OCI-LY3 (cell line): ENCODE measurements at regions not wholly inside any gene's neighbourhood (a gene's known extent, or its start where the extent isn't known, plus 50 kb on each side); places are given as distances from the start of the nearest gene placed in this dataset.

Source experiments
- H2AFZ ChIP-seq: fragments of 200-600, 300-600 bp; shearing (Covaris generic); 2 replicates; pipeline ENCODE4 v1.6.0; 2014; ENCODE audit warnings: antibody characterized with exemption, low read depth, low read length
- H3K27ac ChIP-seq: fragments of 200-600, 300-600 bp; sonication (generic); 2 replicates; pipeline ENCODE4 v1.5.1; 2014; ENCODE audit warnings: mild to moderate bottlenecking, low read length, moderate library complexity, mixed read lengths
- H3K27me3 ChIP-seq: fragments of 200-600, 300-600 bp; sonication (generic); 2 replicates; pipeline ENCODE4 v1.6.1; 2014; ENCODE audit warnings: low read depth, low read length, mixed read lengths
- H3K36me3 ChIP-seq: fragments of 200-600, 300-600 bp; sonication (generic); replicated peaks from 2 replicates; pipeline ENCODE3; 2014; ENCODE audit warnings: low read depth, low read length, mixed read lengths
- H3K4me1 ChIP-seq: fragments of 300-600, 200-600 bp; sonication (generic); 2 replicates; pipeline ENCODE4 v1.6.1; 2014; ENCODE audit warnings: low read length, mixed read lengths
- H3K4me2 ChIP-seq: fragments of 200-600, 300-600 bp; sonication (generic); 2 replicates; pipeline ENCODE4 v1.6.1; 2014; ENCODE audit warnings: low read length, mixed read lengths
- H3K4me3 ChIP-seq: fragments of 300-600, 200-600 bp; sonication (generic); 2 replicates; pipeline ENCODE4 v1.5.1; 2014; ENCODE audit warnings: antibody characterized with exemption, mild to moderate bottlenecking, low read length, moderate library complexity
- H3K79me2 ChIP-seq: fragments of 300-600, 200-600 bp; shearing (Covaris generic); 2 replicates; pipeline ENCODE4 v1.6.1; 2014; ENCODE audit warnings: mild to moderate bottlenecking, low read length, mixed read lengths
- H3K9ac ChIP-seq: fragments of 300-600, 200-600 bp; shearing (Covaris generic); 2 replicates; pipeline ENCODE4 v1.6.0; 2014; ENCODE audit warnings: mild to moderate bottlenecking, low read length, moderate library complexity
- H3K9me3 ChIP-seq: fragments of 200-600, 300-600 bp; shearing (Covaris generic); 2 replicates; pipeline ENCODE4 v1.6.1; 2014; ENCODE audit warnings: low read length, mixed read lengths; ENCODE audit not compliant: insufficient read depth
- H4K20me1 ChIP-seq: fragments of 200-600, 300-600 bp; sonication (generic); 2 replicates; pipeline ENCODE4 v1.6.1; 2016; ENCODE audit warnings: low read length, mixed read lengths; ENCODE audit not compliant: insufficient read depth
- CTCF ChIP-seq: fragments of 200-600, 300-600 bp; sonication (generic); IDR thresholded peaks from 2 replicates; pipeline ENCODE4 v1.5.1; 2014; ENCODE audit warnings: antibody characterized with exemption, low read length, low read depth
- EZH2phosphoT487 ChIP-seq: fragments of 200-600 bp; shearing (Covaris generic); IDR thresholded peaks from 2 replicates; pipeline ENCODE4 v1.6.1; 2018; ENCODE audit warnings: antibody characterized with exemption, mixed run types, low read depth

DNA sequence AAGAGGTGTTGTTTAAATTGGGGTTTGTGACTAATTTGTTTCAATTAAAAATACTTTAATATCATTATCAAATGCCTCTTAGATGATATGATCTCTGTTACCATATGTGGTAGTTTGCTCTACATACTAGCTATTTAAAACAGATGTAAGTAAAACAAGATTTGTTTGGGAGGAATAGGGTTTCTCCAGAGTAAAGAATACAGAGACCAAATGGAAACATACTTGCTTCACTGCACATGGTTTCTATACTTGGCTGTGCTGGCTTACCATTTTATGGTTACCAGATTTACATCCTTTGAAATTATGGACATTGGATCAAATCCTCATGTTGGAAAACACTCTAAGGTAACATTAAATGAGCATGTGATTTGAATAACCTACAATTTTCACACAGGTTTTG, 588.3 kb downstream of the CD109 start:
- Histone ChIP-seq H3K9ac (no peak overlapping the region), H3K27me3 (no peaks in the 10 kb centered on the region), H3K9me3 (no peaks in the 10 kb centered on the region), H3K36me3 (no peaks in the 10 kb centered on the region), H3K79me2 (no peaks in the 10 kb centered on the region), H4K20me1 (no peaks in the 10 kb centered on the region), H3K4me3 (no peak overlapping the region), H3K27ac (no peak overlapping the region), H3K4me1 (peaks cover 6% of the 10 kb centered on the region; the same call in 1 of the 2 replicates), H3K4me2 (no peak overlapping the region), H2AFZ (no peak overlapping the region)
- TF ChIP-seq EZH2phosphoT487 (no peak), CTCF (no peak)

DNA sequence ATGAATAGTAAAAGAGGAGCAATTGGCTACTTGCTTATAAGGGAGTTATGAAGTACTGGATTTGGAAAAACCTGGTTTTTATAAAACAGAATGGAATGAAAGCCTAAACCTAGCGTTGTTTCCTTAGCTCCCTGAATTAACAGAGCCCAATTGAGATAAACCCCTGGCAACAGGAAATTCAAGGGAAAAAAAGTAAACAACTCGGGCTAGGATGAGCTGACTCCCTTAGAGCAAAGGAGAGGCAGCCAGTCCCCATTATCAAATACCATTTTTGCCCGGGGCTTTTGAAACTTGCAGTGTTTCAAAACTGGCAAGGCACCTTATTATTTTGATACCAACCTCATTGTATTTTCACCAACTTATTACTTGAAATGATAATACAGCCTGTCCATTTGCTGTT, 587.5 kb downstream of the CD109 start:
- Histone ChIP-seq H3K4me2 (no peak overlapping the region), H4K20me1 (no peaks in the 10 kb centered on the region), H3K36me3 (no peaks in the 10 kb centered on the region), H3K27me3 (no peaks in the 10 kb centered on the region), H3K4me3 (no peak overlapping the region), H3K27ac (no peak overlapping the region), H3K79me2 (no peaks in the 10 kb centered on the region), H3K4me1 (peaks cover 6% of the 10 kb centered on the region; the same call in 1 of the 2 replicates), H2AFZ (no peak overlapping the region), H3K9ac (no peak overlapping the region), H3K9me3 (no peaks in the 10 kb centered on the region)
- TF ChIP-seq EZH2phosphoT487, result no peak
- no peak for TF ChIP-seq CTCF

DNA sequence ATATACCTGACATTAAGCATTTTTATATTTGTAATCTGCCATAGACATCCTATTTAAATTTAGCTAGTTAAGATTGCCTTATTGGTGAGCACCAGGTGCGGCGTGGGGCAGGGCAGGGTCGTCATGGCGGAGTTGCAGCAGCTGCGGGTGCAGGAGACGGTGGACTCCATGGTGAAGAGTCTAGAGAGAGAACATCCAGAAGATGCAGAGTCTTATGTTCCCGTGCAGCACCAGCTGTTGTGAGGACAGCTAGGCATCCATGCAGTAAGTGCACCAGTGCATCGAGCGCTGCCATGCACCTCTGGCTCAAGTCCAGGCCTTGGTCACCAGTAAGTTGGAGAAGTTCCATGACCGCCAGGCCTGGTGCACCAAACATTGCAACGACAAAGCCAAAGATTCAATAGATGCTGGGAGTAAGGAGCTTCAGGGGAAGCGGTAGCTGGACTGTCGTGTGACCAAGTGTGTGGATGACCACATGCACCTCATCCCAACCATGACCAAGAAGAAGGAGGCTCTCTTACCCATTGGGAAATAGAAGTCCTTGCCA, 586.2 kb downstream of the CD109 start:
- no peak overlapping the region for H3K4me3 ChIP-seq
- no peak overlapping the region for H3K9ac ChIP-seq
- H2AFZ ChIP-seq, result no peak overlapping the region
- no peak overlapping the region for H3K4me2 ChIP-seq
- no peaks in the 10 kb centered on the region for H3K79me2 ChIP-seq
- no peaks in the 10 kb centered on the region for H3K27me3 ChIP-seq
- peaks cover 6% of the 10 kb centered on the region; the same call in 1 of the 2 replicates for H3K4me1 ChIP-seq
- H4K20me1 ChIP-seq, result no peaks in the 10 kb centered on the region
- no peaks in the 10 kb centered on the region for H3K9me3 ChIP-seq
- TF ChIP-seq CTCF (no peak), EZH2phosphoT487 (no peak)
- no peaks in the 10 kb centered on the region for H3K36me3 ChIP-seq
- H3K27ac ChIP-seq, result no peak overlapping the region

- H3K9me3 ChIP-seq, result no peaks in the 10 kb centered on the region
- H3K27me3 ChIP-seq, result no peaks in the 10 kb centered on the region
- no peak overlapping the region for H3K9ac ChIP-seq
- H3K4me1 ChIP-seq, result peaks cover 6% of the 10 kb centered on the region; the same call in 1 of the 2 replicates
- no peak overlapping the region for H3K27ac ChIP-seq
- H4K20me1 ChIP-seq, result no peaks in the 10 kb centered on the region
- H3K4me2 ChIP-seq, result no peak overlapping the region
- H2AFZ ChIP-seq, result no peak overlapping the region
- no peaks in the 10 kb centered on the region for H3K79me2 ChIP-seq
- TF ChIP-seq CTCF (no peak), EZH2phosphoT487 (no peak)
- H3K4me3 ChIP-seq, result no peak overlapping the region
- no peaks in the 10 kb centered on the region for H3K36me3 ChIP-seq
Measured at GRCh38 chr6:74280130-74280692, 584.2 kb downstream of the CD109 start.
